Progenitor cell of endocrine pancreas (in vitro differentiated cells): ENCODE measurements at regions not wholly inside any gene's neighbourhood (a gene's known extent, or its start where the extent isn't known, plus 50 kb on each side); places are given as distances from the start of the nearest gene placed in this dataset.
A peak's percentile ranks its signal among the peaks of the same experiment; 100 is the strongest.

Experiments
- DNase-seq: peaks from one replicate; pipeline ENCODE4 v3.0.0; 2021; ENCODE audit warnings: low spot score; ENCODE audit not compliant: unreplicated experiment
- H3K27ac Mint-ChIP-seq: 2 replicates; pipeline ENCODE4 v1.8.0; 2021; ENCODE audit warnings: mild to moderate bottlenecking, moderate library complexity, mixed read lengths
- H3K27me3 Mint-ChIP-seq: 2 replicates; pipeline ENCODE4 v1.8.0; 2021; ENCODE audit warnings: mixed read lengths
- H3K36me3 Mint-ChIP-seq: 2 replicates; pipeline ENCODE4 v1.8.0; 2022; ENCODE audit warnings: mixed read lengths; ENCODE audit not compliant: insufficient read depth
- H3K4me1 Mint-ChIP-seq: 2 replicates; pipeline ENCODE4 v1.8.0; 2021; ENCODE audit warnings: low read depth, mixed read lengths
- H3K4me3 Mint-ChIP-seq: 2 replicates; pipeline ENCODE4 v1.8.0; 2021; ENCODE audit warnings: low read depth, mild to moderate bottlenecking, moderate library complexity, mixed read lengths
- H3K9me3 Mint-ChIP-seq: 2 replicates; pipeline ENCODE4 v1.8.0; 2021; ENCODE audit warnings: low read depth, mixed read lengths
- TF ChIP-seq, protein P1 (sequence below): fragments of 200-600 bp; sonication (generic); IDR thresholded peaks from one replicate; pipeline ENCODE4 v1.5.0; 2021; ENCODE audit warnings: antibody characterized with exemption, mild to moderate bottlenecking; ENCODE audit not compliant: unreplicated experiment

GRCh38 chr12:58341791-58342190 is 400.4 kb downstream of the ATP23 start:
- Mint-ChIP-seq H3K4me1 (peaks cover 11% of the 10 kb centered on the region), H3K4me3 (no peak overlapping the region), H3K36me3 (no peaks in the 10 kb centered on the region), H3K9me3 (peaks cover 10% of the 10 kb centered on the region), H3K27ac (no peak overlapping the region), H3K27me3 (no peaks in the 10 kb centered on the region)
- TF ChIP-seq, protein P1, sequence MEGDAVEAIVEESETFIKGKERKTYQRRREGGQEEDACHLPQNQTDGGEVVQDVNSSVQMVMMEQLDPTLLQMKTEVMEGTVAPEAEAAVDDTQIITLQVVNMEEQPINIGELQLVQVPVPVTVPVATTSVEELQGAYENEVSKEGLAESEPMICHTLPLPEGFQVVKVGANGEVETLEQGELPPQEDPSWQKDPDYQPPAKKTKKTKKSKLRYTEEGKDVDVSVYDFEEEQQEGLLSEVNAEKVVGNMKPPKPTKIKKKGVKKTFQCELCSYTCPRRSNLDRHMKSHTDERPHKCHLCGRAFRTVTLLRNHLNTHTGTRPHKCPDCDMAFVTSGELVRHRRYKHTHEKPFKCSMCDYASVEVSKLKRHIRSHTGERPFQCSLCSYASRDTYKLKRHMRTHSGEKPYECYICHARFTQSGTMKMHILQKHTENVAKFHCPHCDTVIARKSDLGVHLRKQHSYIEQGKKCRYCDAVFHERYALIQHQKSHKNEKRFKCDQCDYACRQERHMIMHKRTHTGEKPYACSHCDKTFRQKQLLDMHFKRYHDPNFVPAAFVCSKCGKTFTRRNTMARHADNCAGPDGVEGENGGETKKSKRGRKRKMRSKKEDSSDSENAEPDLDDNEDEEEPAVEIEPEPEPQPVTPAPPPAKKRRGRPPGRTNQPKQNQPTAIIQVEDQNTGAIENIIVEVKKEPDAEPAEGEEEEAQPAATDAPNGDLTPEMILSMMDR, result no peak
- no peak for DNase-seq

GRCh38 chr12:58342736-58343135 is 401.4 kb downstream of the ATP23 start:
- Mint-ChIP-seq H3K9me3 (peaks cover 4% of the 10 kb centered on the region), H3K27ac (peak overlapping the region; percentile 7), H3K4me3 (no peak overlapping the region), H3K4me1 (peaks cover 15% of the 10 kb centered on the region), H3K27me3 (no peaks in the 10 kb centered on the region), H3K36me3 (no peaks in the 10 kb centered on the region)
- DNase-seq, result no peak
- TF ChIP-seq, protein P1, result no peak

DNA sequence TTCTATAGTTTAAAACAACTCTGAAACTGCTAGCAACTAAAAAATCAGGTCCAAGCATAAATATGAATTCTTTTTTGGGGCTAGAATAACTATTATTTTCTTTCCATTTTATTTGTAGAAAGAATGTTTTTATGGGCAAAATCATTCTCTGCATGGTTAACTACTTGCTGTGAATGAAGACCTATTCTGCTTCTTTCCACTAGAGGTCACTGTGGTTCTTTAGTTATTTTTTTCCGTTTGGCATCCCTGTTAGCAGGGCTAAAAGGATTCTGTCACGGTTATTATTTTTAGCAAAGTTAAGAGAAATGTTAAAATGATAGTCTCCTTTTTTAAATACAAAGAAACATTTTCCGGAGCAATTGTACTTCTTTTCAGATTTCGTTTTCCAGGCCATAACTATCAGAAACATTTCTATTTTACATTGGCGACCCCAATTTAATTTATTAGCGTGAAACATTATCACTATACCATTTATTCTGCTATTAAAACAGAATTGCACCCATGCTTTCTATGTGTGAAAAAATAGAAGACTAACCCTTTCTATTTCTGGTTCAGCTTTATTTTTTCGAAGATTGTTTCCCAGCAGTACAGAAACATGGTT is 404.8 kb downstream of the ATP23 start:
- no peaks in the 10 kb centered on the region for H3K27me3 Mint-ChIP-seq
- DNase-seq, result no peak
- no peak overlapping the region for H3K4me3 Mint-ChIP-seq
- H3K36me3 Mint-ChIP-seq, result peaks cover 10% of the 10 kb centered on the region
- H3K4me1 Mint-ChIP-seq, result peaks cover 18% of the 10 kb centered on the region
- H3K27ac Mint-ChIP-seq, result no peak overlapping the region
- peaks cover 11% of the 10 kb centered on the region for H3K9me3 Mint-ChIP-seq
- TF ChIP-seq, protein P1, result peak; percentile 85

DNA sequence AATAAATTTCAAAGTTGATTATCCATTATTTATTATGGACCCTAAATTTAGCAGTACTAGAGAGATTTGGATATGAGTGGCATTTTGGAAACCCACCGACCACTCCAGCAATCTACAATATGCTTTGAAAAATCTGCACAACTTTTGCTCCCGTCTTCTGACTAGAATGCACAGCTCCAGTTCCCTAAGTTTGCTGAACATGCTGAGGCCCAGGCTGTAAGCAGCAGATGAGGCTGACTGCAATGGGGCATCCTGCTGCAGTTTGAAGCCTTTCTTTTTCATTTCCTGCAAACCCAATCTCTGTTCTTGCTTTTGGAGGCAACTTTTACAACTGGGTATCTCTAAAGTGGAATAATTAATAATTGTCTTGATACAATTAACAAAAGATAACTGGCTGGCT is 405.8 kb downstream of the ATP23 start:
- Mint-ChIP-seq H3K4me3 (no peak overlapping the region), H3K36me3 (peaks cover 10% of the 10 kb centered on the region), H3K27ac (no peak overlapping the region), H3K4me1 (peaks cover 14% of the 10 kb centered on the region), H3K9me3 (peaks cover 12% of the 10 kb centered on the region), H3K27me3 (no peaks in the 10 kb centered on the region)
- TF ChIP-seq, protein P1, result no peak
- DNase-seq, result no peak

- no peak for DNase-seq
- H3K27ac Mint-ChIP-seq, result no peak overlapping the region
- no peak overlapping the region for H3K4me3 Mint-ChIP-seq
- TF ChIP-seq, protein P1, result no peak
- no peaks in the 10 kb centered on the region for H3K27me3 Mint-ChIP-seq
- peaks cover 10% of the 10 kb centered on the region for H3K36me3 Mint-ChIP-seq
- peaks cover 15% of the 10 kb centered on the region for H3K9me3 Mint-ChIP-seq
- H3K4me1 Mint-ChIP-seq, result peaks cover 14% of the 10 kb centered on the region
Observed at GRCh38 chr12:58347691-58348090, 406.3 kb downstream of the ATP23 start.
